ENCODE measurements at regions not wholly inside any gene's neighbourhood (a gene's known extent, or its start where the extent isn't known, plus 50 kb on each side); places are given as distances from the start of the nearest gene placed in this dataset.
A peak's percentile ranks its signal among the peaks of the same experiment; 100 is the strongest.

GRCh38 chr19:31432201-31432810, 83.1 kb upstream of the TSHZ3 start:
- Mint-ChIP-seq H3K36me3 (ENCODE audit: low read depth, unreplicated experiment) (no peaks in the 10 kb centered on the region), H3K4me1 (ENCODE audit: low read depth, unreplicated experiment) (peaks cover 4% of the 10 kb centered on the region), H3K27me3 (ENCODE audit: low read depth, unreplicated experiment) (peaks cover 10% of the 10 kb centered on the region), H3K27ac (ENCODE audit: unreplicated experiment) (no peak overlapping the region), H3K4me3 (ENCODE audit: unreplicated experiment) (no peak overlapping the region), H3K9me3 (ENCODE audit: unreplicated experiment) (peaks cover 10% of the 10 kb centered on the region)
- Histone ChIP-seq H3K79me2 (ENCODE audit: insufficient read depth, low read length) (no peaks in the 10 kb centered on the region), H3K4me2 (ENCODE audit: low read length) (no peak overlapping the region), H2AFZ (ENCODE audit: low read depth, low read length) (no peak overlapping the region), H3K9me3 (ENCODE audit: insufficient read depth, low read depth, low read length) (no peaks in the 10 kb centered on the region), H3K9ac (ENCODE audit: low read length) (no peak overlapping the region), H3K4me3 (ENCODE audit: insufficient read depth, low read depth, low read length) (no peak overlapping the region), H3K4me1 (ENCODE audit: insufficient read depth, low read length) (peaks cover 8% of the 10 kb centered on the region), H3K27me3 (ENCODE audit: insufficient read depth, low read length) (no peaks in the 10 kb centered on the region), H3K36me3 (ENCODE audit: insufficient read depth, low read length) (no peaks in the 10 kb centered on the region), H4K20me1 (ENCODE audit: insufficient read depth, low read length) (no peaks in the 10 kb centered on the region), H3K27ac (ENCODE audit: low read depth, low read length) (no peak overlapping the region)
- TF ChIP-seq, protein P1, sequence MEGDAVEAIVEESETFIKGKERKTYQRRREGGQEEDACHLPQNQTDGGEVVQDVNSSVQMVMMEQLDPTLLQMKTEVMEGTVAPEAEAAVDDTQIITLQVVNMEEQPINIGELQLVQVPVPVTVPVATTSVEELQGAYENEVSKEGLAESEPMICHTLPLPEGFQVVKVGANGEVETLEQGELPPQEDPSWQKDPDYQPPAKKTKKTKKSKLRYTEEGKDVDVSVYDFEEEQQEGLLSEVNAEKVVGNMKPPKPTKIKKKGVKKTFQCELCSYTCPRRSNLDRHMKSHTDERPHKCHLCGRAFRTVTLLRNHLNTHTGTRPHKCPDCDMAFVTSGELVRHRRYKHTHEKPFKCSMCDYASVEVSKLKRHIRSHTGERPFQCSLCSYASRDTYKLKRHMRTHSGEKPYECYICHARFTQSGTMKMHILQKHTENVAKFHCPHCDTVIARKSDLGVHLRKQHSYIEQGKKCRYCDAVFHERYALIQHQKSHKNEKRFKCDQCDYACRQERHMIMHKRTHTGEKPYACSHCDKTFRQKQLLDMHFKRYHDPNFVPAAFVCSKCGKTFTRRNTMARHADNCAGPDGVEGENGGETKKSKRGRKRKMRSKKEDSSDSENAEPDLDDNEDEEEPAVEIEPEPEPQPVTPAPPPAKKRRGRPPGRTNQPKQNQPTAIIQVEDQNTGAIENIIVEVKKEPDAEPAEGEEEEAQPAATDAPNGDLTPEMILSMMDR (IDR thresholded peaks at IDR 0.05; ENCODE audit: insufficient read depth, low read depth, low read length): no peak
- TF ChIP-seq EZH2 (IDR thresholded peaks at IDR 0.05; ENCODE audit: insufficient read depth, low read length): no peak
- DNase-seq (ENCODE audit: low read depth) (no peak), FAIRE-seq (no peak)

- H3K4me1 Mint-ChIP-seq (ENCODE audit: low read depth, unreplicated experiment): peaks cover 4% of the 10 kb centered on the region
- Histone ChIP-seq H3K36me3 (ENCODE audit: insufficient read depth, low read length) (no peaks in the 10 kb centered on the region), H3K79me2 (ENCODE audit: insufficient read depth, low read length) (no peaks in the 10 kb centered on the region), H3K27me3 (ENCODE audit: insufficient read depth, low read length) (no peaks in the 10 kb centered on the region), H4K20me1 (ENCODE audit: insufficient read depth, low read length) (no peaks in the 10 kb centered on the region), H3K4me3 (ENCODE audit: insufficient read depth, low read depth, low read length) (no peak overlapping the region), H3K4me2 (ENCODE audit: low read length) (peak overlapping the region; percentile 59), H3K27ac (ENCODE audit: low read depth, low read length) (peak overlapping the region; percentile 71), H3K9me3 (ENCODE audit: insufficient read depth, low read depth, low read length) (no peaks in the 10 kb centered on the region), H3K9ac (ENCODE audit: low read length) (peak overlapping the region; percentile 38), H3K4me1 (ENCODE audit: insufficient read depth, low read length) (peaks cover 8% of the 10 kb centered on the region), H2AFZ (ENCODE audit: low read depth, low read length) (no peak overlapping the region)
- H3K27me3 Mint-ChIP-seq (ENCODE audit: low read depth, unreplicated experiment): peaks cover 20% of the 10 kb centered on the region
- H3K4me3 Mint-ChIP-seq (ENCODE audit: unreplicated experiment): no peak overlapping the region
- no peak for TF ChIP-seq EZH2 (IDR thresholded peaks at IDR 0.05; ENCODE audit: insufficient read depth, low read length)
- TF ChIP-seq, protein P1 (IDR thresholded peaks at IDR 0.05; ENCODE audit: insufficient read depth, low read depth, low read length): peak; percentile 2
- peaks cover 10% of the 10 kb centered on the region for H3K9me3 Mint-ChIP-seq (ENCODE audit: unreplicated experiment)
- H3K36me3 Mint-ChIP-seq (ENCODE audit: low read depth, unreplicated experiment): no peaks in the 10 kb centered on the region
- DNase-seq (ENCODE audit: low read depth) (peak; percentile 75), FAIRE-seq (no peak)
- H3K27ac Mint-ChIP-seq (ENCODE audit: unreplicated experiment): peak overlapping the region; percentile 83
Observed at GRCh38 chr19:31436121-31436776, 87.0 kb upstream of the TSHZ3 start.

Measured in astrocyte (in vitro differentiated cells and primary cell).